GM23248 (cell line): ENCODE measurements at regions not wholly inside any gene's neighbourhood (a gene's known extent, or its start where the extent isn't known, plus 50 kb on each side); places are given as distances from the start of the nearest gene placed in this dataset.

Experiments
- EZH2 ChIP-seq: fragments of 200-600 bp; sonication (generic); IDR thresholded peaks from 2 replicates; pipeline ENCODE4 v1.6.1; 2018; ENCODE audit warnings: antibody characterized with exemption, mild to moderate bottlenecking; ENCODE audit not compliant: insufficient read depth, poor library complexity, severe bottlenecking
- EZH2phosphoT487 ChIP-seq: fragments of 200-600 bp; sonication (generic); IDR thresholded peaks from 2 replicates; pipeline ENCODE4 v1.6.1; 2018; ENCODE audit warnings: antibody characterized with exemption, moderate library complexity, mild to moderate bottlenecking, low read depth; ENCODE audit not compliant: insufficient read depth

DNA sequence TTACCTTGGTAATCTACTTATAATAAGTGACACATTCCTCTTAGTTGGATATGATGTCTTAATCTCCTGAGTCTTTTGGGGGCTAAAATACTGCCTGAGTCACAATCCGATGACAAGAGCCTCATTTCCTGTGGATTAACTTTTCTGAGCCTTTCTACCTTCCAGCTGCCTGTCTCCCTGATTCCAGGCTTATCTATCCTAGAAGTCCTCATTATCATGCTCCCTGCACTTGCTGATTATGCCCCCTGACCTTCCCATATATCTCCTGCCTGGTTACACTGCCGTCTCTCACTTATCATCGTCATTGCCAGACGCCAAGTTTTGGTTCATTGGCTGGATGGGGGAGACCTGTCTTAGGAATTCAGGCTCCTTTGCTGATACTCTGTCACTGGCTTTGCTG is 727.4 kb upstream of the CA10 start:
- no peak for TF ChIP-seq EZH2
- no peak for TF ChIP-seq EZH2phosphoT487
